ENCODE measurements at regions not wholly inside any gene's neighbourhood (a gene's known extent, or its start where the extent isn't known, plus 50 kb on each side); places are given as distances from the start of the nearest gene placed in this dataset.

- no peak for DNase-seq
Observed at GRCh38 chr2:4515871-4516761, 812.7 kb downstream of the DCDC2C start.

- no peak for DNase-seq
Observed at GRCh38 chr2:4518596-4518995, 815.2 kb downstream of the DCDC2C start.

GRCh38 chr2:4522498-4523421 is 819.4 kb downstream of the DCDC2C start:
- no peak for DNase-seq

GRCh38 chr2:4527416-4527815 is 824.0 kb downstream of the DCDC2C start:
- no peak for DNase-seq

- no peak for DNase-seq
Observed at GRCh38 chr2:4528246-4528645, 824.9 kb downstream of the DCDC2C start.

GRCh38 chr2:4528773-4529172 is 825.4 kb downstream of the DCDC2C start:
- no peak for DNase-seq

- no peak for DNase-seq
Observed at GRCh38 chr2:4529738-4530137, 826.4 kb downstream of the DCDC2C start.

GRCh38 chr2:4530231-4530630 is 826.9 kb downstream of the DCDC2C start:
- DNase-seq = no peak

GRCh38 chr2:4533806-4534205 is 830.4 kb downstream of the DCDC2C start:
- no peak for DNase-seq

- no peak for DNase-seq
Observed at GRCh38 chr2:4539121-4539520, 835.7 kb downstream of the DCDC2C start.

GRCh38 chr2:4549666-4550210 is 846.4 kb downstream of the DCDC2C start:
- no peak for DNase-seq

GRCh38 chr2:4551691-4552474 is 848.5 kb downstream of the DCDC2C start:
- peak in 1 of 2 experiments; percentile 5 for DNase-seq

GRCh38 chr2:4553241-4553640 is 849.9 kb downstream of the DCDC2C start:
- no peak for DNase-seq

GRCh38 chr2:4556135-4556896 is 852.9 kb downstream of the DCDC2C start:
- no peak for DNase-seq

GRCh38 chr2:4561196-4561595 is 857.8 kb downstream of the DCDC2C start:
- no peak for DNase-seq

GRCh38 chr2:4576075-4576474 is 872.7 kb downstream of the DCDC2C start:
- no peak for DNase-seq

- DNase-seq = no peak
Observed at GRCh38 chr2:4579977-4580376, 876.6 kb downstream of the DCDC2C start.

- DNase-seq = no peak
Observed at GRCh38 chr2:4585057-4585635, 881.8 kb downstream of the DCDC2C start.

GRCh38 chr2:4588606-4589005 is 885.2 kb downstream of the DCDC2C start:
- DNase-seq = no peak

GRCh38 chr2:4591261-4591660 is 887.9 kb downstream of the DCDC2C start:
- DNase-seq = no peak

- DNase-seq = no peak
Observed at GRCh38 chr2:4597400-4597799, 894.0 kb downstream of the DCDC2C start.

Data from SHP77 (cell line).